T-helper 2 cell treated with Interferon-gamma antibody and Interleukin-4, amounts not matched to agents 5 μg/mL and 100 μg/mL, for 36 hours (primary cell): ENCODE measurements at regions not wholly inside any gene's neighbourhood (a gene's known extent, or its start where the extent isn't known, plus 50 kb on each side); places are given as distances from the start of the nearest gene placed in this dataset.

Experiments
- DNase-seq: peaks from one replicate; pipeline ENCODE4 v3.0.0; 2021; ENCODE audit warnings: low spot score
- H3K27ac Mint-ChIP-seq: one replicate; pipeline ENCODE4 v1.8.0; 2021; ENCODE audit warnings: mild to moderate bottlenecking, mixed read lengths
- H3K27me3 Mint-ChIP-seq: one replicate; pipeline ENCODE4 v1.8.0; 2021; ENCODE audit warnings: low read depth, mixed read lengths
- H3K36me3 Mint-ChIP-seq: one replicate; pipeline ENCODE4 v1.8.0; 2021; ENCODE audit warnings: low read depth, mixed read lengths
- H3K4me1 Mint-ChIP-seq: one replicate; pipeline ENCODE4 v1.8.0; 2021; ENCODE audit warnings: low read depth, mixed read lengths
- H3K4me3 Mint-ChIP-seq: one replicate; pipeline ENCODE4 v1.8.0; 2022; ENCODE audit warnings: mild to moderate bottlenecking, moderate library complexity, mixed read lengths
- H3K9me3 Mint-ChIP-seq: one replicate; pipeline ENCODE4 v1.8.0; 2021; ENCODE audit warnings: mixed read lengths

- Mint-ChIP-seq H3K27me3 (no peaks in the 10 kb centered on the region), H3K27ac (no peak overlapping the region), H3K4me3 (no peak overlapping the region), H3K9me3 (peaks cover 30% of the 10 kb centered on the region), H3K36me3 (no peaks in the 10 kb centered on the region), H3K4me1 (no peaks in the 10 kb centered on the region)
- no peak for DNase-seq
These were observed 1034.3 kb upstream of the NXPH2 start for GRCh38 chr2:139814458-139814857.

- no peak overlapping the region for H3K4me3 Mint-ChIP-seq
- no peaks in the 10 kb centered on the region for H3K36me3 Mint-ChIP-seq
- no peaks in the 10 kb centered on the region for H3K4me1 Mint-ChIP-seq
- H3K27me3 Mint-ChIP-seq: no peaks in the 10 kb centered on the region
- no peak for DNase-seq
- peaks cover 28% of the 10 kb centered on the region for H3K9me3 Mint-ChIP-seq
- no peak overlapping the region for H3K27ac Mint-ChIP-seq
These were observed 1033.2 kb upstream of the NXPH2 start for GRCh38 chr2:139813340-139813739.

- H3K4me3 Mint-ChIP-seq: no peak overlapping the region
- H3K27ac Mint-ChIP-seq: no peak overlapping the region
- H3K27me3 Mint-ChIP-seq: no peaks in the 10 kb centered on the region
- H3K36me3 Mint-ChIP-seq: no peaks in the 10 kb centered on the region
- H3K9me3 Mint-ChIP-seq: peaks cover 32% of the 10 kb centered on the region
- DNase-seq: no peak
- no peaks in the 10 kb centered on the region for H3K4me1 Mint-ChIP-seq
These were observed 1025.3 kb upstream of the NXPH2 start for GRCh38 chr2:139805441-139805840.

GRCh38 chr2:139798391-139798790, 1018.2 kb upstream of the NXPH2 start:
- no peaks in the 10 kb centered on the region for H3K4me1 Mint-ChIP-seq
- no peak for DNase-seq
- peaks cover 38% of the 10 kb centered on the region for H3K9me3 Mint-ChIP-seq
- H3K36me3 Mint-ChIP-seq: no peaks in the 10 kb centered on the region
- no peak overlapping the region for H3K27ac Mint-ChIP-seq
- H3K27me3 Mint-ChIP-seq: no peaks in the 10 kb centered on the region
- no peak overlapping the region for H3K4me3 Mint-ChIP-seq

- no peaks in the 10 kb centered on the region for H3K36me3 Mint-ChIP-seq
- no peaks in the 10 kb centered on the region for H3K4me1 Mint-ChIP-seq
- no peaks in the 10 kb centered on the region for H3K27me3 Mint-ChIP-seq
- no peak overlapping the region for H3K27ac Mint-ChIP-seq
- no peak overlapping the region for H3K4me3 Mint-ChIP-seq
- DNase-seq: no peak
- peaks cover 19% of the 10 kb centered on the region for H3K9me3 Mint-ChIP-seq
These were observed 1010.9 kb upstream of the NXPH2 start for GRCh38 chr2:139790807-139791752.

GRCh38 chr2:139790136-139790535, 1009.9 kb upstream of the NXPH2 start:
- H3K9me3 Mint-ChIP-seq: peaks cover 21% of the 10 kb centered on the region

GRCh38 chr2:139778732-139779131, 998.5 kb upstream of the NXPH2 start:
- no peaks in the 10 kb centered on the region for H3K27me3 Mint-ChIP-seq

More at GRCh38 chr2:139790136-139790535, 1009.9 kb upstream of the NXPH2 start:
- Mint-ChIP-seq H3K4me3 (no peak overlapping the region), H3K4me1 (no peaks in the 10 kb centered on the region), H3K27ac (no peak overlapping the region), H3K27me3 (no peaks in the 10 kb centered on the region), H3K36me3 (no peaks in the 10 kb centered on the region)
- no peak for DNase-seq

GRCh38 chr2:139773720-139774277, 993.6 kb upstream of the NXPH2 start:
- no peaks in the 10 kb centered on the region for H3K27me3 Mint-ChIP-seq
- no peak overlapping the region for H3K27ac Mint-ChIP-seq
- no peaks in the 10 kb centered on the region for H3K4me1 Mint-ChIP-seq
- no peaks in the 10 kb centered on the region for H3K36me3 Mint-ChIP-seq
- peaks cover 26% of the 10 kb centered on the region for H3K9me3 Mint-ChIP-seq
- H3K4me3 Mint-ChIP-seq: no peak overlapping the region
- DNase-seq: no peak

More at GRCh38 chr2:139778732-139779131, 998.5 kb upstream of the NXPH2 start:
- Mint-ChIP-seq H3K4me3 (no peak overlapping the region), H3K4me1 (no peaks in the 10 kb centered on the region), H3K36me3 (no peaks in the 10 kb centered on the region), H3K27ac (no peak overlapping the region), H3K9me3 (peaks cover 17% of the 10 kb centered on the region)
- DNase-seq: no peak

- no peaks in the 10 kb centered on the region for H3K4me1 Mint-ChIP-seq
- no peak overlapping the region for H3K4me3 Mint-ChIP-seq
- H3K27me3 Mint-ChIP-seq: no peaks in the 10 kb centered on the region
- DNase-seq: no peak
- H3K36me3 Mint-ChIP-seq: no peaks in the 10 kb centered on the region
- peaks cover 18% of the 10 kb centered on the region for H3K9me3 Mint-ChIP-seq
- H3K27ac Mint-ChIP-seq: no peak overlapping the region
These were observed 989.4 kb upstream of the NXPH2 start for GRCh38 chr2:139769633-139770032.

GRCh38 chr2:139763705-139764104, 983.5 kb upstream of the NXPH2 start:
- Mint-ChIP-seq H3K4me3 (no peak overlapping the region), H3K27me3 (no peaks in the 10 kb centered on the region)

GRCh38 chr2:139759000-139759505, 978.9 kb upstream of the NXPH2 start:
- Mint-ChIP-seq H3K4me1 (no peaks in the 10 kb centered on the region), H3K27ac (no peak overlapping the region), H3K27me3 (no peaks in the 10 kb centered on the region), H3K9me3 (peaks cover 39% of the 10 kb centered on the region), H3K4me3 (no peak overlapping the region), H3K36me3 (no peaks in the 10 kb centered on the region)
- DNase-seq: no peak

More at GRCh38 chr2:139763705-139764104, 983.5 kb upstream of the NXPH2 start:
- no peak for DNase-seq
- Mint-ChIP-seq H3K36me3 (no peaks in the 10 kb centered on the region), H3K27ac (no peak overlapping the region), H3K4me1 (no peaks in the 10 kb centered on the region), H3K9me3 (peaks cover 15% of the 10 kb centered on the region)

GRCh38 chr2:139746901-139747300, 966.7 kb upstream of the NXPH2 start:
- H3K4me3 Mint-ChIP-seq: no peak overlapping the region
- DNase-seq: no peak
- no peaks in the 10 kb centered on the region for H3K36me3 Mint-ChIP-seq
- no peaks in the 10 kb centered on the region for H3K4me1 Mint-ChIP-seq
- peaks cover 47% of the 10 kb centered on the region for H3K9me3 Mint-ChIP-seq
- no peaks in the 10 kb centered on the region for H3K27me3 Mint-ChIP-seq
- H3K27ac Mint-ChIP-seq: no peak overlapping the region

GRCh38 chr2:139744273-139744672, 964.1 kb upstream of the NXPH2 start:
- no peak for DNase-seq
- H3K9me3 Mint-ChIP-seq: peaks cover 34% of the 10 kb centered on the region
- H3K36me3 Mint-ChIP-seq: no peaks in the 10 kb centered on the region
- no peak overlapping the region for H3K27ac Mint-ChIP-seq
- H3K4me1 Mint-ChIP-seq: no peaks in the 10 kb centered on the region
- no peaks in the 10 kb centered on the region for H3K27me3 Mint-ChIP-seq
- H3K4me3 Mint-ChIP-seq: no peak overlapping the region
